ENCODE measurements at regions not wholly inside any gene's neighbourhood (a gene's known extent, or its start where the extent isn't known, plus 50 kb on each side); places are given as distances from the start of the nearest gene placed in this dataset.

GRCh38 chr6:147820520-147820919 is 312.0 kb downstream of the SAMD5 start:
- no peak for DNase-seq (ENCODE audit: low spot score)

- no peak for DNase-seq (ENCODE audit: low spot score)
Observed at GRCh38 chr6:147821295-147821897, 312.9 kb downstream of the SAMD5 start.

- DNase-seq (ENCODE audit: low spot score), result no peak
Observed at GRCh38 chr6:147823936-147824335, 315.4 kb downstream of the SAMD5 start.

- DNase-seq (ENCODE audit: low spot score), result no peak
Observed at GRCh38 chr6:147825848-147826247, 317.4 kb downstream of the SAMD5 start.

- no peak for DNase-seq (ENCODE audit: low spot score)
Observed at GRCh38 chr6:147826698-147827097, 318.2 kb downstream of the SAMD5 start.

- DNase-seq (ENCODE audit: low spot score), result no peak
Observed at GRCh38 chr6:147829418-147829817, 320.9 kb downstream of the SAMD5 start.

GRCh38 chr6:147829835-147830234 is 321.3 kb downstream of the SAMD5 start:
- DNase-seq (ENCODE audit: low spot score), result no peak

- DNase-seq (ENCODE audit: low spot score), result no peak
Observed at GRCh38 chr6:147831356-147831755, 322.9 kb downstream of the SAMD5 start.

- DNase-seq (ENCODE audit: low spot score), result no peak
Observed at GRCh38 chr6:147833607-147834006, 325.1 kb downstream of the SAMD5 start.

GRCh38 chr6:147834084-147834776 is 325.7 kb downstream of the SAMD5 start:
- DNase-seq (ENCODE audit: low spot score), result no peak

- DNase-seq (ENCODE audit: low spot score), result no peak
Observed at GRCh38 chr6:147837540-147837939, 329.1 kb downstream of the SAMD5 start.

GRCh38 chr6:147839708-147840610 is 331.5 kb downstream of the SAMD5 start:
- no peak for DNase-seq (ENCODE audit: low spot score)

- no peak for DNase-seq (ENCODE audit: low spot score)
Observed at GRCh38 chr6:147841547-147842148, 333.2 kb downstream of the SAMD5 start.

GRCh38 chr6:147849401-147850330 is 341.2 kb downstream of the SAMD5 start:
- no peak for DNase-seq (ENCODE audit: low spot score)

GRCh38 chr6:147852772-147853171 is 344.3 kb downstream of the SAMD5 start:
- no peak for DNase-seq (ENCODE audit: low spot score)

- no peak for DNase-seq (ENCODE audit: low spot score)
Observed at GRCh38 chr6:147853574-147853973, 345.1 kb downstream of the SAMD5 start.

- no peak for DNase-seq (ENCODE audit: low spot score)
Observed at GRCh38 chr6:147855803-147856482, 347.5 kb downstream of the SAMD5 start.

GRCh38 chr6:147856687-147857086 is 348.2 kb downstream of the SAMD5 start:
- DNase-seq (ENCODE audit: low spot score), result no peak

- no peak for DNase-seq (ENCODE audit: low spot score)
Observed at GRCh38 chr6:147858421-147858820, 349.9 kb downstream of the SAMD5 start.

GRCh38 chr6:147859071-147859470 is 350.6 kb downstream of the SAMD5 start:
- no peak for DNase-seq (ENCODE audit: low spot score)

- DNase-seq (ENCODE audit: low spot score), result no peak
Observed at GRCh38 chr6:147861696-147862095, 353.2 kb downstream of the SAMD5 start.

Measured in ecto neural progenitor cell (in vitro differentiated cells).